NCI-H128 (cell line): ENCODE measurements at regions not wholly inside any gene's neighbourhood (a gene's known extent, or its start where the extent isn't known, plus 50 kb on each side); places are given as distances from the start of the nearest gene placed in this dataset.

Experiments
- DNase-seq: peaks from one replicate; lab custom pipeline; 2025; ENCODE audit not compliant: unreplicated experiment; lab: John Stamatoyannopoulos, UW

GRCh38 chr9:115643948-115644727, 509.5 kb upstream of the PAPPA start:
- DNase-seq = no peak

GRCh38 chr9:115649991-115650472, 503.6 kb upstream of the PAPPA start:
- no peak for DNase-seq

- DNase-seq = no peak
Observed at GRCh38 chr9:115650768-115651167, 502.8 kb upstream of the PAPPA start.

- no peak for DNase-seq
Observed at GRCh38 chr9:115651461-115651860, 502.1 kb upstream of the PAPPA start.

GRCh38 chr9:115653171-115653606, 500.4 kb upstream of the PAPPA start:
- DNase-seq = no peak

- DNase-seq = no peak
Observed at GRCh38 chr9:115657695-115658094, 495.9 kb upstream of the PAPPA start.

- no peak for DNase-seq
Observed at GRCh38 chr9:115665519-115665918, 488.1 kb upstream of the PAPPA start.

- no peak for DNase-seq
Observed at GRCh38 chr9:115668521-115668920, 485.1 kb upstream of the PAPPA start.

- no peak for DNase-seq
Observed at GRCh38 chr9:115671236-115671962, 482.2 kb upstream of the PAPPA start.

- DNase-seq = no peak
Observed at GRCh38 chr9:115671963-115672305, 481.7 kb upstream of the PAPPA start.

GRCh38 chr9:115672477-115673316, 480.9 kb upstream of the PAPPA start:
- DNase-seq = no peak

- no peak for DNase-seq
Observed at GRCh38 chr9:115673599-115673998, 480.0 kb upstream of the PAPPA start.

GRCh38 chr9:115674091-115674490, 479.5 kb upstream of the PAPPA start:
- no peak for DNase-seq

GRCh38 chr9:115675834-115676233, 477.8 kb upstream of the PAPPA start:
- DNase-seq = no peak

- no peak for DNase-seq
Observed at GRCh38 chr9:115680231-115680630, 473.4 kb upstream of the PAPPA start.

- no peak for DNase-seq
Observed at GRCh38 chr9:115681585-115681984, 472.0 kb upstream of the PAPPA start.

- no peak for DNase-seq
Observed at GRCh38 chr9:115686069-115686468, 467.5 kb upstream of the PAPPA start.

- no peak for DNase-seq
Observed at GRCh38 chr9:115687356-115687755, 466.2 kb upstream of the PAPPA start.

- no peak for DNase-seq
Observed at GRCh38 chr9:115689331-115689730, 464.3 kb upstream of the PAPPA start.

GRCh38 chr9:115690786-115691496, 462.6 kb upstream of the PAPPA start:
- DNase-seq = no peak

GRCh38 chr9:115691693-115692092, 461.9 kb upstream of the PAPPA start:
- DNase-seq = no peak
